Activated naive CD8-positive, alpha-beta T cell treated with anti-CD3 and anti-CD28 coated beads, Interleukin-2, amount 50 U/mL, for 16 hours (primary cell): ENCODE measurements at regions not wholly inside any gene's neighbourhood (a gene's known extent, or its start where the extent isn't known, plus 50 kb on each side); places are given as distances from the start of the nearest gene placed in this dataset.

Experiments
- DNase-seq: peaks from one replicate; pipeline ENCODE4 v3.0.0-alpha.2; 2020; ENCODE audit warnings: low read depth, low spot score

DNA sequence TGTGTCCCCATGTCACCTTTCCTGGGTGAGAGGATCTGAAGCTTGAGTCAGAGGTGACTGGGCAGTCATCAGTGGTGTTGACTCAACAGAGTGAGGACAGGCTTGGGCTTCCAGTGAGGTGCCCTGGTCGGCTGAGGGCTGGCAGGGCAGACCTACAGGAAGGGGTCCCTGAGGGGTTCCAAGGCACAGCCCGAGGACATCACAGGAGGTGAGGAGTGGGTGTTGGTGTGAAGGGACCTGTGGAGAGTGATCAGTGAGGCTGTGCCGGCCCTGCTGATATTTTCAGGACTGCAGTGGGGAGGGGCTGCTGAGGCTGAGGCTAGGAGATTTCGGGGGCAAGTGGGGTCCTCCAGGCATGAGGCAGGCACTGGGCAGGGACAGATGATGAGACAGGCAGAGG lies 545.5 kb downstream of the TCERG1L start:
- DNase-seq, result no peak

GRCh38 chr10:130767116-130767730 lies 544.3 kb downstream of the TCERG1L start:
- no peak for DNase-seq

DNA sequence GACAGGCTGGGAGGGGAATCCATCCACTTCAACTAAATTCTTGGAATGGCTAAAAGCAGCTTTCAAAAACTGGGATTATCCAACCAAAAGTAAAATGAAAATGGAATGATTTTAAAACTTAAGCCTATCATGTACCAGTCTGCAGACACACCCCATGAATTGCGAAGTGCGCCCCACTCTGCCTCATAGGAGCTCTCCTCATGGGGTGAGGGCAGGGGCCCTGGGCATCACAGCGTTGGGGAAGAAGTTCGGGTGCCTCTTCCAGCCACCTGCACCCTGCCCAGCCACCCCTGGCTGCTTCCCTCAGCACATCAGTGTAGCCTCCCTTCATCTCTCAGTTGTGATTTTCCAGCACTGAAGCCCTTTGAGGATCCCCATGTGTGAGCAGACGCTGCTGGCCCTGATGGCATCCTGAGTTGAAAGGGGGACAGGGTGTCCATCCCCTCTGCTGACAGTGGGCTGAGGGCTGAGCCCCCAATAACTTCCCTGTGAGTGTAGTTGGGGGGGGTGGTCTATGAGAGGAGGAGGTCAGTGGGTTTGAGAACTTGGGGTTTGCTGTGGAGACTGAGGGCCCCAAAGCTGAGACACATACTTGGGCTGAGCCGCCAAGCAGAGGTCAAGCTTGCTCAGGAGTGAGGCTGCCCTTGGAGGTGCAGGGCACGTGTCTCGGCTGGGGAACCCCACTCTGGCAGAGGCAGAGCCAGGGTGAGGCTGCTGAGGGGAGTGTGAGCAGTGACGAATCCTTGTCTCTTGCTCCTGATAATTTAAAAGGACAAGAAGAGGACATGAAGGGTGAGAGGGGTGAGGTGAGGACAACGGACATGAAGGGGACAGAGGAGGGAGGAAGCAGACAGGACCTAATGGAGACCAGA lies 542.1 kb downstream of the TCERG1L start:
- no peak for DNase-seq

DNA sequence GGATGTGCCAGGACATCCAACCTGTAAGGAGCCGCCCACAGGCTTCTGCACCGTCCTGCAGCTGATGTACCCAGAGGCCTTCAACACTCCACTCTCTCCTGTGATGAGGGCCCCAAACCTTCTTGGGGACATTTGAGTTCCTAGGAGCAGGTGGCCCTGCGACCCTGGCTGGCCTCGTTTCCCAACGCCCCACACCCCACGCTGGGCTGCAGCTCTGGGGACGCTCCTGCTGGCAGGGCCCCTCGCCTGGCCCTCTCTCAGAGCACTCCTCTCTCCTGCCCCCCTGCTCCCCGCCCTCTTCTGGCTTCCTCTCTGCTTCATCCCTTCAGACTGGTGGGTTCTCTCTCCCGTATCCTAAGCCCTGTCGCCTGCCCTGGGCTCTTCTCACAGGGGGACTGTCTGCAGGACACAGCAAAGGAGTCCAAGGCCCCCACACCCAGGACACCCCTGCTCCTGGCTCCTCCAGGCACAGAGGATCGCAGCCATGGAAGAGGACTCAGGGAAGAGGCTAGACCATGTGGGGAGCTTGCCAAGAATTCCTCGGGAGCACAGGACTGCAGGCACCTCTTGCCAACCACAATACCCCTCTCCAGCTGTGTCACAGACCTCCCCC lies 541.4 kb downstream of the TCERG1L start:
- DNase-seq, result no peak

DNA sequence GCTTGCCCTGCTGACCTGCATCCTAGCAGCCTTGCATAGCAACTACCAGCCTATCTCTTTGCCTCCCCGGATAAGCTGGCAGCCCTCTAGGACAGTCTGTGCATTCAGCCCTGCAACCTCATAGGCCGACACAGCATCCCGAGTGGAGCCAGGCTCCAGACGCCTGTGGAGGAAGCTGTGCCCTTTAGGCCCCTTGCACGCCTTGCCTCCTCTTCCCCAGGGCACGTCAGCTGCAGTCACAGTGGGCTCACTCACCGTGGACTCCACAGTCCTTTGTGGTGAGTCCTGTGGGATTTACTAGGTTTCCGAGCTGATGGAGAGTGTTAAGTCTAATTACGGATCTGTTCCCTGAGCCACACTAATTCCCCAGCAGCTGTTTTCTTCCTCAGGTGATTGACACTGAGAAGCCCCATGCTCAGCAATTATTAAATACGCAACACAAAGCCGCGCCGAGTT lies 540.0 kb downstream of the TCERG1L start:
- no peak for DNase-seq

DNA sequence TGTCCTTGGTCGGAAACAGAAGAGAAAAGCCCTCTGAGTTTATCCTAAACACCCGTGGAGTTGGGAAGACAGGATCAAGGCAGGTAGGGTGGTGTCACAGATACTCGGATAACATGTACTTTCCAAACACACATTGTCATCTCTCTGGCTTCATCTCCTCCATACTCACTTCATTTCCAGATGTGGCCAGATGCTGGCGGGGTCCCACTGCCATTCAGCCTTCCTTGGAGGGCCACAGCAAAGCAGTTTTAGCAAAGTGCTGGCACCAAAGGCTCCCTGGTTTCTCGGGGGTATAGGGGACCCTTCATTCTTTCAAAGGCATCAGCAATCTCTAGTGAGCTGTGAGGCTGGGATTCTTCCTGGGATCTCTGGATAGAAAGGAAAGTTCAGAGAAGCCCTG lies 539.5 kb downstream of the TCERG1L start:
- no peak for DNase-seq

DNA sequence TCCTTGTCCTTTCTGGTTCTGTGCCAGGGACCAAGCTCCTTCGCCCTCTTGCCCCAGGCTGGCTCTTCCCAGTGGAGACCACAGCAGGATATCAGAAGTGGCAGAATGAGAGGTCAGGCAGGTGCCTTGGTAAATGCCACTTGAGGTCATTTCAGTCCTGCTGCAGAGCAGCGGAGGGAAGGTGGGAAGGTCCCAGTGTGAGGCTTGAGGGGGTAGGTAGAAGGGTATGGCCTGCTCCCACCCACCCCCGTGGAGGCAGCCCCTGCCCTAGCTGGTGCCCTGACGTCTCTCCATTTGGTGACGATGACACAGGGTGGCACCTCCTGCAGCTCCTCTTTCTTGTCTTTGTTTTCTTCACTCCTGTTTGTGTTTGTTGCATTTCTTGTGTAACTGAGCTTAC lies 538.8 kb downstream of the TCERG1L start:
- no peak for DNase-seq

DNA sequence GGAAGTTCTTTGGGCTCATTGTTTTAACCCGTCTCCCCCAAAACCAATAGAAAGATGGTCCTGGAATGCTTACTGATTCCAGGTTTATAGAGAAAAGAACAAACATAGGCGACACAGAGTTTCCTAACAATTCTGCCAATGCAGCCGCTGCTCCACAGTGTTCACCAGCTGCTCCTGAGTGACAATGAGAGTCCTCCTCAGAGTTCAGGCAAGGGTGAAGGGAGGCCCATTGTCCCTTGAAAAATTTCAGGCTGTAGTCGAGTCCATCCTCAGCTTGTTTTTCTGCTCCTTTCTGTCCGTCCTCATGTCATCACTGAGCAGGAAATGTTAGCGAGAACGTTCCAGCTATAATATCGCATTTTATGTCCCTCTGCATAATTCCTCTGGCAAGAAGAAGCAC lies 537.6 kb downstream of the TCERG1L start:
- DNase-seq, result no peak

- DNase-seq, result no peak
Measured at GRCh38 chr10:130774871-130775270, 536.6 kb downstream of the TCERG1L start.

- no peak for DNase-seq
Measured at GRCh38 chr10:130775311-130775710, 536.2 kb downstream of the TCERG1L start.

DNA sequence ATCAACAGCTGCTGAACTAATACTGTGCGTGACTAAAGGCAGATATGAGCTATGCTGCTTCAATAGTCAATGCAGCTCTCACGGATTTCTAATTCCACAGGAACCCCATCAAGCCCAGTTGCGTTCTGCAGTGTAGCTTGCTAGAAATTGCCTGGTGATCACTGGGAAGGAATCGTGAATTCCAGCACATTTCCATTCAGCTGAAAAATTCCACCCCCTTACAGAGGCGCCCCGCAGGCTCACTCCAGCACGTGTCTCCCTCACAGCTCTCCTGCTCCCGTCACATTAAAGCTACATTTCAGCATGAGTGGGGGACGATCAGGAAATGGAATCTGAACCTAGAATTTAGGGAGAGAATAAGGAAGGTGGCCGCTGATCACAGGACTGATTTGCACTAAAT lies 534.8 kb downstream of the TCERG1L start:
- no peak for DNase-seq

- DNase-seq, result no peak
Measured at GRCh38 chr10:130777507-130778165, 533.9 kb downstream of the TCERG1L start.

- no peak for DNase-seq
Measured at GRCh38 chr10:130778166-130778545, 533.4 kb downstream of the TCERG1L start.

- DNase-seq, result no peak
Measured at GRCh38 chr10:130780763-130781162, 530.8 kb downstream of the TCERG1L start.

DNA sequence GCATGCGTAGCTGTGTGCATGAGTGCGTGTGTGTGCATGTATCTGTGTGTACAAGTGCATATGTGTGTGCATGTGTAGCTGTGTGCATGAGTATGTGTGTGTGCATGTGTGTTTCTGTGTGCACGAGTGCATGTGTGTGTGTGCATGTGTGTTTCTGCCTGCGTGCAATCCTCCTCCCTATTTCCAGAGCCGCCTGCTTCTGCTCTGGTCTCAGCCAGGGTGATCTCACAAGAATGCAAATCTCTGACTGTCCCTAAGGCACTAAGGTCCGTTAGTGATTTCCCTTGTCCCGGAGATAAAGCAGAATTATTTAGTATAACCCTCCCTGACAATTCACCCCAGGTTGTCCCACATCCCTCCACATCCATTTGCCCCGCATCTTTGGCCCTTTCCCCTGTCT lies 530.3 kb downstream of the TCERG1L start:
- DNase-seq, result no peak

DNA sequence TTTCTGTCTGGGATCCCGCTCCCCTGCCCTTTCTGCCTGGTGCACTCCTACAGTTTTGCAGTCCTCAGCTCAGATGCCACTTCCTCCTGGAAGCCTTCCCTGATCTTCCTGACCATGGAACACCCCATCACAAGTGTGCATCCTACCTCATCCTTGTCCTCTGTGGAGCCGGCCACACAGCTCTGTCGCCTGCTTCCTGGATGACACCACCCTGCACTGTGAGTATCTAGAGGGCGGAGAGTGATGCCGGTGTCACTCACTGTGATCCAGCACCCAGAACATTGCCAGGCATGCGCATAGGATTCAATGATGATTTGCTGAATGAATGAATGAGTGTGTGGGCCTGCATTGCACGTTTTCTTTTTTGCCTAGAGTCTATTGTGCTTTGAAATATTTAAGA lies 529.9 kb downstream of the TCERG1L start:
- DNase-seq, result no peak

GRCh38 chr10:130782467-130782866 lies 529.1 kb downstream of the TCERG1L start:
- DNase-seq, result no peak

DNA sequence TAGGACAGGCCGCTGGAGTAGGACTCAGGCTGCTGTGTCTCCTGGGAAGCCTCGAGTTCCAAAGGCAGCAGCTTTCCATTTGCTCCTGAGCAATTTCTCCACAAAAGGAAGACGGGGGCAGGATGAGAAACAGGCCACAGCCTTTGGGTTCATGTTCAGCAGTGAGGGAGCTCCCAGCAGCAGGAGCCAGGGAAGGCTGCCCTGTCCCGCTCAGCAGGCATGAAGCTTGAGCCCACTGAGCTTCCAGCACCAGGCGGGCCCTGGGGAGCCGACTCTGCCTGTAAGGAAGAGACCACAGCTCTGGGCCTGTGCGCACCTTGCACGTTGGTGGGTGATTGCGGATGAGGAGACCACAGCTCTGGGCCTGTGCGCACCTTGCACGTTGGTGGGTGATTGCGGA lies 527.2 kb downstream of the TCERG1L start:
- no peak for DNase-seq

- no peak for DNase-seq
Measured at GRCh38 chr10:130786365-130786966, 525.1 kb downstream of the TCERG1L start.

GRCh38 chr10:130787243-130787642 lies 524.3 kb downstream of the TCERG1L start:
- DNase-seq, result no peak

DNA sequence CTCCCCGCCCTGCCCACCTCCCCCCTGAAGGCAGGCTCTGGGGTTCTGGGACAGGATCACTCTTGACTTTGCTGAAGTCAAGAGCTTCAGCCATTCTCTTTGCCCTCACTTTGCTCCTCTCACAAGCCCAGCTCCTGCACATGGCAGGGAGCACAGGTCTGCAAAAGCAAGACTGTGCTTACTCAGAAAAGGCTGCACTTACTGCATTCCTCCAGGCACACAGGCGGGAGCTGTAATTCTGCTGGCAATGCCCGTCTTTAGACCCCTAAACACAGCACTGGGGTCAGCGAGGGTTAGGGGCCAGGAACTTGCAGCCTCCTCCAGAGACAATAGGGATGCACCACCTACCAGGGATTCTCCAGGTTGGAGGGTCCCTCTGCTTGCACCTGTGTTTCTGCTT lies 523.7 kb downstream of the TCERG1L start:
- DNase-seq, result no peak

DNA sequence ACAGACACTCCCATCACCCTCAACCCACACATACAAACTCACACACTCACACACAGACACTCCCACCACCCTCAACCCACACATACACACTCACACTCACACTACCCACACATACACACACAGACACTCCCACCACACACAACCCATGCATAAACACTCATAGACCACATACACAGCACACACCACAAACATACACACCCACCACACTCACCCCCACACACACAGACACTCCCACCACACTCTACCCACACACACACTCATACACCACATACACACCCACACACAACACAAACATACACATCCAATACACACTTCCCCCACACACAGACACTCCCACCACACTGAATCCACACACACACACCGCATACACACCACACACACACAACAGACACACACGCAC lies 521.2 kb downstream of the TCERG1L start:
- no peak for DNase-seq
